ENCODE measurements at regions not wholly inside any gene's neighbourhood (a gene's known extent, or its start where the extent isn't known, plus 50 kb on each side); places are given as distances from the start of the nearest gene placed in this dataset.

- no peak overlapping the region for H3K4ac ChIP-seq (replicated peaks; ENCODE audit: insufficient read length, low read depth, low read length)
- H3K27ac ChIP-seq (ENCODE audit: low read depth, low read length): no peak overlapping the region
- no peak overlapping the region for H2BK12ac ChIP-seq (ENCODE audit: low read depth, low read length)
- H4K5ac ChIP-seq (ENCODE audit: insufficient read length, low read depth, low read length): no peak overlapping the region
- FAIRE-seq: no peak
- H3K23ac ChIP-seq (ENCODE audit: insufficient read length): peak overlapping the region; percentile 9
- no peak overlapping the region for H2BK120ac ChIP-seq (replicated peaks; ENCODE audit: low read depth, low read length)
- no peak overlapping the region for H3K56ac ChIP-seq (replicated peaks; ENCODE audit: insufficient read length, low read depth, low read length)
- H3K9me3 ChIP-seq (ENCODE audit: insufficient read depth in 2 of 2, low read depth in 1 of 2, low read length in 1 of 2): peaks cover 0 to 4% of the 10 kb centered on the region in 2 experiments; a peak in 1 of 4 replicates
- ChIA-PET CTCF (ENCODE audit: partially characterized antibody) (no interaction called here), POLR2A (ENCODE audit: partially characterized antibody) (no interaction called here)
- TF ChIP-seq POLR2AphosphoS5 (IDR thresholded peaks at IDR 0.05; ENCODE audit: low read depth, low read length): no peak
- TF ChIP-seq SUZ12 (IDR thresholded peaks at IDR 0.05; ENCODE audit: low read length): no peak
- TF ChIP-seq CBX8 (IDR thresholded peaks at IDR 0.05; ENCODE audit: borderline replicate concordance, low read depth, low read length): no peak
- no peak for TF ChIP-seq FOSL1 (IDR thresholded peaks at IDR 0.05; ENCODE audit: insufficient read depth, low read depth, low read length)
- TF ChIP-seq TAF1 (IDR thresholded peaks at IDR 0.05; ENCODE audit: low read depth, low read length): no peak
- TF ChIP-seq RAD21 (IDR thresholded peaks at IDR 0.05 in 1 of 2, conservative IDR thresholded peaks at IDR 0.05 in 1 of 2; ENCODE audit: low read depth in 2 of 2, low read length in 2 of 2): no peak
- TF ChIP-seq HDAC2 (IDR thresholded peaks at IDR 0.05; ENCODE audit: borderline replicate concordance in 1 of 2, low read depth in 2 of 2, low read length in 2 of 2): no peak
- H3K4me3 ChIP-seq (ENCODE audit: extremely low read depth in 1 of 4, insufficient read depth in 2 of 4, low read depth in 3 of 4, low read length in 4 of 4): no peak overlapping the region
- H4K91ac ChIP-seq (replicated peaks; ENCODE audit: insufficient read length, low read length): no peak overlapping the region
- H2BK5ac ChIP-seq (ENCODE audit: low read depth, low read length): no peak overlapping the region
- no peaks in the 10 kb centered on the region for H3K79me2 ChIP-seq (ENCODE audit: control insufficient read depth in 1 of 2, insufficient read depth in 2 of 2, low read length in 2 of 2)
- H3K27me3 ChIP-seq (replicated peaks in 1 of 4; ENCODE audit: control insufficient read depth in 3 of 4, extremely low read depth in 1 of 4, insufficient read depth in 3 of 4, low read length in 3 of 4): no peaks in the 10 kb centered on the region
- no peak overlapping the region for H3K4me2 ChIP-seq (ENCODE audit: insufficient read depth in 1 of 2, low read depth in 2 of 2, low read length in 2 of 2)
- H4K20me1 ChIP-seq (replicated peaks in 1 of 2; ENCODE audit: control insufficient read depth in 1 of 2, insufficient read depth in 2 of 2, low read length in 2 of 2): no peaks in the 10 kb centered on the region
- no peak overlapping the region for H2AK5ac ChIP-seq (ENCODE audit: low read depth, low read length)
- H3K79me1 ChIP-seq (ENCODE audit: low read depth, low read length): no peaks in the 10 kb centered on the region
- no peaks in the 10 kb centered on the region for H3K4me1 ChIP-seq (replicated peaks in 1 of 4; ENCODE audit: control insufficient read depth in 3 of 4, insufficient read depth in 4 of 4, low read length in 3 of 4)
- H3K18ac ChIP-seq (ENCODE audit: extremely low read depth, low read length): no peak overlapping the region
- no peak overlapping the region for H2AFZ ChIP-seq (ENCODE audit: low read length)
- H4K8ac ChIP-seq (ENCODE audit: extremely low read depth, insufficient read depth, low read length): no peak overlapping the region
- H2BK15ac ChIP-seq (ENCODE audit: low read length): no peak overlapping the region
- 88% methylated on average over 5 of the region's 5 CpGs; no CpG with 5 or more reads in 1 of the 2 experiments for WGBS, 2 experiments (ENCODE audit: extremely low coverage in 1 of 2, insufficient coverage in 1 of 2, insufficient read length in 1 of 2, insufficient replicate concordance in 2 of 2, low coverage in 1 of 2, low lambda C conversion rate in 2 of 2, missing lambda C conversion rate in 1 of 2)
- H3K36me3 ChIP-seq (ENCODE audit: control insufficient read depth in 2 of 4, insufficient read depth in 4 of 4, low read length in 3 of 4): no peaks in the 10 kb centered on the region
- H2BK20ac ChIP-seq (ENCODE audit: low read length): no peak overlapping the region
- H3K23me2 ChIP-seq (ENCODE audit: low read depth, low read length): no peaks in the 10 kb centered on the region
- no peak for DNase-seq (ENCODE audit: low read depth in 1 of 2, low spot score in 2 of 2)
- H3K9ac ChIP-seq (replicated peaks in 1 of 4; ENCODE audit: extremely low read depth in 1 of 4, low read depth in 3 of 4, low read length in 3 of 4): no peak overlapping the region
- no peak overlapping the region for H3K14ac ChIP-seq (ENCODE audit: insufficient read length)
Measured at GRCh38 chr18:13993730-13994129, 78.4 kb upstream of the MC2R start.
